Fibroblast of lung (primary cell): ENCODE measurements at regions not wholly inside any gene's neighbourhood (a gene's known extent, or its start where the extent isn't known, plus 50 kb on each side); places are given as distances from the start of the nearest gene placed in this dataset.

Experiments
- DNase-seq, 2 donors: peaks; one replicate each; pipeline versions ENCODE4 v3.0.0 to v3.0.0-alpha.2; 2010; ENCODE audit warnings: low read depth in 2 of 2
- H2AFZ ChIP-seq: 2 replicates; pipeline ENCODE4 v1.5.1; 2012; ENCODE audit warnings: low read length, control low read depth, inconsistent platforms
- H3K27ac ChIP-seq: 2 replicates; pipeline ENCODE4 v1.5.1; 2011; ENCODE audit warnings: low read length, control low read depth; ENCODE audit not compliant: insufficient read depth
- H3K27me3 ChIP-seq: 2 replicates; pipeline ENCODE4 v1.5.1; 2011; ENCODE audit warnings: mild to moderate bottlenecking, low read length; ENCODE audit not compliant: control insufficient read depth, insufficient read depth
- H3K36me3 ChIP-seq: 2 replicates; pipeline ENCODE4 v1.5.1; 2011; ENCODE audit warnings: low read length; ENCODE audit not compliant: control insufficient read depth, insufficient read depth
- H3K4me1 ChIP-seq: 2 replicates; pipeline ENCODE4 v1.5.1; 2011; ENCODE audit warnings: low read length; ENCODE audit not compliant: control insufficient read depth, insufficient read depth; ENCODE audit errors: extremely low read depth
- H3K4me2 ChIP-seq: 2 replicates; pipeline ENCODE4 v1.5.1; 2011; ENCODE audit warnings: low read length, control low read depth; ENCODE audit not compliant: insufficient read depth; ENCODE audit errors: extremely low read depth
- H3K4me3 ChIP-seq, 4 experiments: fragments of 200-600 bp in 1 of 4; sonication (generic) in 1 of 4; replicated peaks in 1 of 4; 2 replicates each; pipeline ENCODE4 v1.5.1; 2011 to 2016; ENCODE audit warnings: low read length in 4 of 4, low read depth in 3 of 4, mild to moderate bottlenecking in 3 of 4, control low read depth in 2 of 4, inconsistent platforms in 1 of 4, mixed read lengths in 1 of 4; ENCODE audit not compliant: insufficient read depth in 1 of 4; ENCODE audit errors: control extremely low read depth in 1 of 4
- H3K79me2 ChIP-seq: 2 replicates; pipeline ENCODE4 v1.5.1; 2012; ENCODE audit warnings: mild to moderate bottlenecking, low read length, inconsistent platforms; ENCODE audit not compliant: control insufficient read depth, insufficient read depth
- H3K9ac ChIP-seq: 2 replicates; pipeline ENCODE4 v1.5.1; 2011; ENCODE audit warnings: mild to moderate bottlenecking, low read length, control low read depth; ENCODE audit not compliant: insufficient read depth
- H3K9me3 ChIP-seq: 2 replicates; pipeline ENCODE4 v1.5.1; 2012; ENCODE audit warnings: low read depth, low read length; ENCODE audit not compliant: control insufficient read depth, insufficient read depth
- H4K20me1 ChIP-seq: 2 replicates; pipeline ENCODE4 v1.5.1; 2011; ENCODE audit warnings: low read length; ENCODE audit not compliant: control insufficient read depth, insufficient read depth; ENCODE audit errors: extremely low read depth
- CTCF ChIP-seq, 2 donors: IDR thresholded peaks in 1 of 2; conservative IDR thresholded peaks in 1 of 2; 1 replicate in 1 of 2; 2 replicates in 1 of 2; pipeline ENCODE4 v1.5.1; 2011 to 2012; ENCODE audit warnings: low read length in 2 of 2, control low read depth in 1 of 2, inconsistent platforms in 1 of 2, low read depth in 1 of 2, mild to moderate bottlenecking in 1 of 2
- EZH2 ChIP-seq: IDR thresholded peaks from 2 replicates; pipeline ENCODE4 v1.5.1; 2012; ENCODE audit warnings: low read length, control low read depth, mild to moderate bottlenecking; ENCODE audit errors: missing control alignments

GRCh38 chr6:141986457-141986856 lies 146.3 kb upstream of the GJE1 start:
- Histone ChIP-seq H2AFZ (no peak overlapping the region), H3K9me3 (no peaks in the 10 kb centered on the region), H3K27me3 (no peaks in the 10 kb centered on the region), H3K36me3 (no peaks in the 10 kb centered on the region), H3K9ac (no peak overlapping the region), H3K27ac (no peak overlapping the region), H3K79me2 (no peaks in the 10 kb centered on the region), H3K4me1 (peaks cover 5% of the 10 kb centered on the region), H3K4me2 (no peak overlapping the region), H3K4me3 (no peak overlapping the region), H4K20me1 (no peaks in the 10 kb centered on the region)
- TF ChIP-seq CTCF (conservative IDR thresholded peaks at IDR 0.05 in 1 of 2, IDR thresholded peaks at IDR 0.05 in 1 of 2; ENCODE audit: low read depth in 1 of 2, low read length in 2 of 2) (no peak), EZH2 (no peak)
- peak in 1 of 2 donors; percentile 5 for DNase-seq

GRCh38 chr6:141981190-141981589 lies 151.5 kb upstream of the GJE1 start:
- Histone ChIP-seq H4K20me1 (no peaks in the 10 kb centered on the region), H3K9ac (no peak overlapping the region), H2AFZ (no peak overlapping the region), H3K36me3 (no peaks in the 10 kb centered on the region), H3K9me3 (no peaks in the 10 kb centered on the region), H3K79me2 (no peaks in the 10 kb centered on the region), H3K4me2 (no peak overlapping the region), H3K4me1 (no peaks in the 10 kb centered on the region), H3K4me3 (no peak overlapping the region), H3K27ac (no peak overlapping the region), H3K27me3 (no peaks in the 10 kb centered on the region)
- TF ChIP-seq EZH2, result no peak
- TF ChIP-seq CTCF (conservative IDR thresholded peaks at IDR 0.05 in 1 of 2, IDR thresholded peaks at IDR 0.05 in 1 of 2; ENCODE audit: low read depth in 1 of 2, low read length in 2 of 2), result no peak
- no peak for DNase-seq

- Histone ChIP-seq H3K27me3 (no peaks in the 10 kb centered on the region), H3K27ac (no peak overlapping the region), H3K9ac (no peak overlapping the region), H3K36me3 (no peaks in the 10 kb centered on the region), H3K79me2 (no peaks in the 10 kb centered on the region), H3K4me1 (no peaks in the 10 kb centered on the region), H3K4me2 (no peak overlapping the region), H3K4me3 (no peak overlapping the region), H2AFZ (no peak overlapping the region), H3K9me3 (no peaks in the 10 kb centered on the region), H4K20me1 (no peaks in the 10 kb centered on the region)
- no peak for TF ChIP-seq CTCF (conservative IDR thresholded peaks at IDR 0.05 in 1 of 2, IDR thresholded peaks at IDR 0.05 in 1 of 2; ENCODE audit: low read depth in 1 of 2, low read length in 2 of 2)
- no peak for TF ChIP-seq EZH2
- no peak for DNase-seq
These were observed 154.9 kb upstream of the GJE1 start for GRCh38 chr6:141977782-141978181.
